SU-DHL-6 (cell line): ENCODE measurements at regions not wholly inside any gene's neighbourhood (a gene's known extent, or its start where the extent isn't known, plus 50 kb on each side); places are given as distances from the start of the nearest gene placed in this dataset.

Source experiments
- H2AFZ ChIP-seq: fragments of 200-600 bp; sonication (generic); 2 replicates; pipeline ENCODE4 v1.6.1; 2014; ENCODE audit warnings: low read depth, mild to moderate bottlenecking, moderate library complexity, mixed read lengths, antibody characterized with exemption, low read length; ENCODE audit not compliant: severe bottlenecking
- H3F3A ChIP-seq: fragments of 200-600 bp; shearing (Covaris generic); 2 replicates; pipeline ENCODE4 v1.6.0; 2016; ENCODE audit warnings: antibody characterized with exemption, mild to moderate bottlenecking; ENCODE audit not compliant: insufficient read depth
- H3K27ac ChIP-seq: fragments of 200-600 bp; sonication (generic); 2 replicates; pipeline ENCODE4 v1.5.1; 2016; ENCODE audit warnings: low read depth, mild to moderate bottlenecking, low read length, moderate library complexity, mixed read lengths
- H3K27me3 ChIP-seq: fragments of 200-600 bp; sonication (generic), shearing (Covaris generic); 2 replicates; pipeline ENCODE4 v1.6.0; 2014; ENCODE audit warnings: mild to moderate bottlenecking, low read length
- H3K36me3 ChIP-seq: fragments of 200-600 bp; sonication (generic); 2 replicates; pipeline ENCODE4 v1.6.1; 2014; ENCODE audit warnings: mild to moderate bottlenecking, low read length, mixed read lengths
- H3K4me2 ChIP-seq: fragments of 300-600, 200-600 bp; shearing (Covaris generic), sonication (generic); 2 replicates; pipeline ENCODE4 v1.6.0; 2014; ENCODE audit warnings: low read length, low read depth, mild to moderate bottlenecking; ENCODE audit not compliant: poor library complexity, severe bottlenecking
- H3K4me3 ChIP-seq: fragments of 200-600 bp; sonication (generic); 2 replicates; pipeline ENCODE4 v1.5.1; 2014; ENCODE audit warnings: antibody characterized with exemption, low read length, mild to moderate bottlenecking, mixed read lengths; ENCODE audit not compliant: insufficient read depth, poor library complexity, severe bottlenecking
- H3K79me2 ChIP-seq: fragments of 200-600 bp; sonication (generic); 2 replicates; pipeline ENCODE4 v1.6.1; 2014; ENCODE audit warnings: mild to moderate bottlenecking, low read length, moderate library complexity; ENCODE audit not compliant: insufficient read depth
- H3K9ac ChIP-seq: fragments of 200-600 bp; sonication (generic); 2 replicates; pipeline ENCODE4 v1.7.0; 2014; ENCODE audit warnings: mild to moderate bottlenecking, low read length
- H3K9me2 ChIP-seq: fragments of 200-600 bp; sonication (generic); replicated peaks from 2 replicates; pipeline ENCODE4 v1.6.1; 2014; ENCODE audit warnings: low read length; ENCODE audit not compliant: insufficient read depth
- H3K9me3 ChIP-seq: fragments of 200-600 bp; sonication (generic); 2 replicates; pipeline ENCODE4 v1.6.1; 2014; ENCODE audit warnings: low read length, mixed read lengths; ENCODE audit not compliant: insufficient read depth
- H4K20me1 ChIP-seq: fragments of 200-600 bp; sonication (generic); 2 replicates; pipeline ENCODE4 v1.6.1; 2014; ENCODE audit warnings: low read depth, mild to moderate bottlenecking, antibody characterized with exemption, low read length, moderate library complexity, mixed read lengths
- CTCF ChIP-seq: fragments of 200-600 bp; sonication (generic); IDR thresholded peaks from one replicate; pipeline ENCODE4 v1.5.1; 2017; ENCODE audit warnings: antibody characterized with exemption, mild to moderate bottlenecking, low read length, moderate library complexity; ENCODE audit not compliant: insufficient read depth, poor library complexity, severe bottlenecking
- EZH2phosphoT487 ChIP-seq: fragments of 200-600 bp; sonication (generic), shearing (Covaris generic); conservative IDR thresholded peaks from 2 replicates; pipeline ENCODE4 v1.6.1; 2018; ENCODE audit warnings: mild to moderate bottlenecking, antibody characterized with exemption, low read length, moderate library complexity, mixed read lengths

GRCh38 chr4:26217961-26218676 is 102.7 kb upstream of the RBPJ start:
- Histone ChIP-seq H3K27me3 (no peaks in the 10 kb centered on the region), H3K9me2 (no peaks in the 10 kb centered on the region), H3K36me3 (no peaks in the 10 kb centered on the region), H4K20me1 (no peaks in the 10 kb centered on the region), H2AFZ (no peak overlapping the region), H3K9ac (no peak overlapping the region), H3K4me2 (no peak overlapping the region), H3K79me2 (no peaks in the 10 kb centered on the region), H3F3A (no peaks in the 10 kb centered on the region), H3K27ac (no peak overlapping the region), H3K4me3 (no peak overlapping the region), H3K9me3 (no peaks in the 10 kb centered on the region)
- no peak for TF ChIP-seq EZH2phosphoT487
- TF ChIP-seq CTCF: no peak

DNA sequence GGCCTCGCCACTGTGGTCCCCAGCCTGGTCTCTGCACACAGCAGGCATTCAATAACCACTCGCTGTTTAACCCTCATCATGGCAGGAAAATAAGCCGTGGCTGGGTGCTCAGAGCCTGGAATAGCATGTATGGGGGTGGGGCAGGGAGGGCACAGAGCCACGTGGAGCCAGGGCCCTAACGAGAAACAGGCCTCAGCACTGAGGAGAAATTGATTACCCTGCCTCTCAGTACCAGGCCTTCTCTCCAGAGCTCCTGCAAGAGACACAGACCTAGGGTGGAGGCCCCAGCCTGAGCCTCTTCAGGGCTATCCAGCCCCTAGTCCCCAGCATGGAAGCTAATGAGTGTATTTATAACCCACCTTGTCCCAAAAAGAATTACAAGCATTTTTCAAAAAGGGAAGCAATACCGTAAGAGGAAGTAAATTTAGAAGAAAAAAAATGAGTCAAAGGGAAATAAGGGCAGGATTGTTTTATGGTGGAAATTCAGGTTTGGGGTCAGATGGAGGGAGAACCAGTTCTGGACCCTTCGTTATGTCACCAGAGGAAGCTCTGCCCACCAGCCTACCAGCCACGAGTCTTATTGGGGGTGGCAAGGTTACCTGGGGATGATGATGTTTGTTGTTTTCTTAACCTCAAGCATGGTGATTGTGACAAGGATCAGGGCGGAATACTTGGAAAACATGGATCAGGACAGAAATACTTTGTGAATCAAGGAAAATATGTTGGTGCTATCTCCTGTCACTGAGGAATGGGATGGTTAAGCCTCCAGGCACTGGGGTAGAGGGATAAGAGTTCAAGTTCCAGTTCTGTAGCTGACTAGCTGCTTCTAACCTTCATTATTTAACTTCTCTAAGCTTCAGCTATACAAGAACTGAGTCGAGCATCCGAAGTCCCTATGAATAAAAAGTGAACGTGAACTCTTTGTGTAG is 101.9 kb upstream of the RBPJ start:
- Histone ChIP-seq H2AFZ (no peak overlapping the region), H3K9me2 (no peaks in the 10 kb centered on the region), H3F3A (no peaks in the 10 kb centered on the region), H3K36me3 (no peaks in the 10 kb centered on the region), H3K27me3 (no peaks in the 10 kb centered on the region), H3K27ac (no peak overlapping the region), H3K4me3 (no peak overlapping the region), H3K9me3 (no peaks in the 10 kb centered on the region), H4K20me1 (no peaks in the 10 kb centered on the region), H3K4me2 (no peak overlapping the region), H3K79me2 (no peaks in the 10 kb centered on the region), H3K9ac (no peak overlapping the region)
- no peak for TF ChIP-seq CTCF
- TF ChIP-seq EZH2phosphoT487: no peak

GRCh38 chr4:26220696-26221095 is 100.1 kb upstream of the RBPJ start:
- Histone ChIP-seq H3K27me3 (no peaks in the 10 kb centered on the region), H3K4me2 (no peak overlapping the region), H3K9me3 (no peaks in the 10 kb centered on the region), H3K4me3 (no peak overlapping the region), H3K27ac (no peak overlapping the region), H3K79me2 (no peaks in the 10 kb centered on the region), H3K9me2 (no peaks in the 10 kb centered on the region), H3F3A (no peaks in the 10 kb centered on the region), H2AFZ (no peak overlapping the region), H3K9ac (no peak overlapping the region), H3K36me3 (no peaks in the 10 kb centered on the region), H4K20me1 (no peaks in the 10 kb centered on the region)
- TF ChIP-seq EZH2phosphoT487 (no peak), CTCF (no peak)
